Parathyroid adenoma (tissue), 2 donors: ENCODE measurements at regions not wholly inside any gene's neighbourhood (a gene's known extent, or its start where the extent isn't known, plus 50 kb on each side); places are given as distances from the start of the nearest gene placed in this dataset.

Source experiments
- H2AFZ ChIP-seq: fragments of 300-600 bp; sonication (generic); one replicate; pipeline ENCODE4 v1.7.0; 2017; ENCODE audit warnings: antibody characterized with exemption, mild to moderate bottlenecking
- H3K27ac ChIP-seq: fragments of 300-600 bp; sonication (generic); one replicate; pipeline ENCODE4 v1.7.0; 2017
- H3K27me3 ChIP-seq: fragments of 300-600 bp; sonication (generic); one replicate; pipeline ENCODE4 v1.7.0; 2017; ENCODE audit warnings: low read length; ENCODE audit not compliant: control insufficient read depth, insufficient read depth
- H3K36me3 ChIP-seq: fragments of 300-600 bp; sonication (generic); one replicate; pipeline ENCODE4 v1.7.0; 2017; ENCODE audit warnings: low read length; ENCODE audit not compliant: control insufficient read depth, insufficient read depth
- H3K4me1 ChIP-seq: fragments of 300-600 bp; sonication (generic); one replicate; pipeline ENCODE4 v1.7.0; 2017; ENCODE audit warnings: control low read depth
- H3K4me2 ChIP-seq: fragments of 300-600 bp; sonication (generic); one replicate; pipeline ENCODE4 v1.7.0; 2017; ENCODE audit warnings: low read length
- H3K4me3 ChIP-seq: fragments of 300-600 bp; sonication (generic); one replicate; pipeline ENCODE4 v1.7.0; 2017; ENCODE audit warnings: low read depth, low read length
- H3K79me2 ChIP-seq: fragments of 300-600 bp; sonication (generic); one replicate; pipeline ENCODE4 v1.7.0; 2017; ENCODE audit warnings: control low read depth
- H3K9ac ChIP-seq: fragments of 300-600 bp; sonication (generic); one replicate; pipeline ENCODE4 v1.7.0; 2017; ENCODE audit warnings: mild to moderate bottlenecking
- H3K9me3 ChIP-seq: fragments of 300-600 bp; sonication (generic); one replicate; pipeline ENCODE4 v1.7.0; 2017; ENCODE audit warnings: low read length; ENCODE audit not compliant: control insufficient read depth
- TF ChIP-seq, protein P1 (sequence below): fragments of 300-600 bp; sonication (generic); IDR thresholded peaks from one replicate; pipeline ENCODE4 v1.7.0; 2017; ENCODE audit warnings: antibody characterized with exemption, mild to moderate bottlenecking
- donor health status: primary hyperparathyroidism.

DNA sequence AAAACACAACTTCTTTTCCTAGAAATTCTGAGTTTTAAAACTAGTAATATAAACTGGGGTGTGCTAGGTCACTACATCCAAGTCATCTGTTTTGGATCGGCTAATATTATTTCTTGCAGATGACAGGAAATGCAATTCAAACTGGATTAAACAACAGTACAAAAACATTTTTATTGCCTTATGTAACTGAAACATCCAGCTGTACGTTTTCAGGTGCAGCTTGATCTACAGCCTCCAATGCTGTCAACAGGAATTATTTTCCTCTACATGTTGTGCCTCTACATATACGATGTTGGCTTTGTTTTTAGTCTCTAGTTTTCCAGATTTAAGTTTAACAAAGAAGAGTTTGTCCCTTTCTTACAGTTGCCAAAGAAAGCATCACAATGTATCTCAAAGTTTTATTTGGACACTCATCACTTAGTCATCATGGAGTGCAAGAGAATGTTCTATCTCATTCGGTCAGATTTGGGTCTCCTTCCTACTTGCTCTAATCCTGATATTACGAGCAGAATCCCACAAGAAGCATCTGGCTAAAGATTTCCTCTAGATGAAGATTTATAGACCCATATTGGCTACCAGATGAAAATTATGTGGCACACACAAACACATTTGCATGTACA lies 326.7 kb downstream of the SLC6A15 start:
- H3K4me1 ChIP-seq: no peaks in the 10 kb centered on the region
- no peak overlapping the region for H3K4me3 ChIP-seq
- H3K9me3 ChIP-seq: no peaks in the 10 kb centered on the region
- H2AFZ ChIP-seq: no peak overlapping the region
- no peak overlapping the region for H3K27ac ChIP-seq
- no peaks in the 10 kb centered on the region for H3K36me3 ChIP-seq
- TF ChIP-seq, protein P1, sequence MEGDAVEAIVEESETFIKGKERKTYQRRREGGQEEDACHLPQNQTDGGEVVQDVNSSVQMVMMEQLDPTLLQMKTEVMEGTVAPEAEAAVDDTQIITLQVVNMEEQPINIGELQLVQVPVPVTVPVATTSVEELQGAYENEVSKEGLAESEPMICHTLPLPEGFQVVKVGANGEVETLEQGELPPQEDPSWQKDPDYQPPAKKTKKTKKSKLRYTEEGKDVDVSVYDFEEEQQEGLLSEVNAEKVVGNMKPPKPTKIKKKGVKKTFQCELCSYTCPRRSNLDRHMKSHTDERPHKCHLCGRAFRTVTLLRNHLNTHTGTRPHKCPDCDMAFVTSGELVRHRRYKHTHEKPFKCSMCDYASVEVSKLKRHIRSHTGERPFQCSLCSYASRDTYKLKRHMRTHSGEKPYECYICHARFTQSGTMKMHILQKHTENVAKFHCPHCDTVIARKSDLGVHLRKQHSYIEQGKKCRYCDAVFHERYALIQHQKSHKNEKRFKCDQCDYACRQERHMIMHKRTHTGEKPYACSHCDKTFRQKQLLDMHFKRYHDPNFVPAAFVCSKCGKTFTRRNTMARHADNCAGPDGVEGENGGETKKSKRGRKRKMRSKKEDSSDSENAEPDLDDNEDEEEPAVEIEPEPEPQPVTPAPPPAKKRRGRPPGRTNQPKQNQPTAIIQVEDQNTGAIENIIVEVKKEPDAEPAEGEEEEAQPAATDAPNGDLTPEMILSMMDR: no peak
- no peaks in the 10 kb centered on the region for H3K79me2 ChIP-seq
- no peaks in the 10 kb centered on the region for H3K27me3 ChIP-seq
- no peak overlapping the region for H3K4me2 ChIP-seq
- no peak overlapping the region for H3K9ac ChIP-seq

DNA sequence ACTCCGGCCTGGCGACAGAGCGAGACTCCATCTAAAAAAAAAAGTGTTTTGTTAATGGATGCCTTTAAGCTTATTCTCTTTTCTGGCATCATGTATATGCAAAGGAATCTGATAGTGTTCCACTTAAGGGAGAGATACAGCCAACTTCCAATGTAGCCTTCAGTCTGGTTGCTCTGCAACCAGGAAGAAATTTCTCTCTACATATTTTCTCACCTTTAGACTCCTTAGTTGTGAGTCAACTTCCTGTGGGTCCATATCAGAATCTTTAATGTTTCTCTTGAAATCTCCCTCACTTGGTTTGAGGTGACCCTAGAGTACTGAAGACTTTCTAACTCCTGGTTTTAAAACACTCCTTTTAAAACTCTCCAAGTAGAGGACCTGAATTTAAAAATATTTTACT lies 340.4 kb downstream of the SLC6A15 start:
- H3K36me3 ChIP-seq: no peaks in the 10 kb centered on the region

DNA sequence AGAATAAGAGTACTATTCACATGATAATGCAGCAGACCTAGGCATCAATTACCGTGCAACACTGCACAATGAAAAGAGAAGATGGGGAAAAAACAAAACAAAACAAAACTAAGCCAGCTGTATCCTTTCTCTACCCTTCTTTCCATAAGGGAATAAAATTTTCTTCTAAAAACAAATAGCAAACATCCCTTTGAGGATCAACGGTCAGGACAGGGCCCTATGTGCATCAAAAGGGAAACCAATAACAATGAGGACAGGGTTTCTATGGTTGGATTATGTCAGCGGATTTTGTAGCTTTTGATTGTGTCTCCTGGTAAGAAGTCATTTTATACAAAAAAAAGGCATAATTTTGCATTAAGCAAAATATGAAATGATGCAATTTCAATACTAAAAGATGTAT lies 350.3 kb downstream of the SLC6A15 start:
- H3K4me3 ChIP-seq: no peak overlapping the region
- TF ChIP-seq, protein P1: no peak
- no peak overlapping the region for H3K4me2 ChIP-seq

More for the DNA sequence above, 340.4 kb downstream of the SLC6A15 start:
- H3K27ac ChIP-seq: no peak overlapping the region
- H3K79me2 ChIP-seq: no peaks in the 10 kb centered on the region
- H3K27me3 ChIP-seq: no peaks in the 10 kb centered on the region
- TF ChIP-seq, protein P1: no peak
- no peak overlapping the region for H3K4me2 ChIP-seq
- H2AFZ ChIP-seq: no peak overlapping the region
- no peaks in the 10 kb centered on the region for H3K9me3 ChIP-seq
- H3K4me1 ChIP-seq: no peaks in the 10 kb centered on the region
- no peak overlapping the region for H3K4me3 ChIP-seq
- no peak overlapping the region for H3K9ac ChIP-seq

DNA sequence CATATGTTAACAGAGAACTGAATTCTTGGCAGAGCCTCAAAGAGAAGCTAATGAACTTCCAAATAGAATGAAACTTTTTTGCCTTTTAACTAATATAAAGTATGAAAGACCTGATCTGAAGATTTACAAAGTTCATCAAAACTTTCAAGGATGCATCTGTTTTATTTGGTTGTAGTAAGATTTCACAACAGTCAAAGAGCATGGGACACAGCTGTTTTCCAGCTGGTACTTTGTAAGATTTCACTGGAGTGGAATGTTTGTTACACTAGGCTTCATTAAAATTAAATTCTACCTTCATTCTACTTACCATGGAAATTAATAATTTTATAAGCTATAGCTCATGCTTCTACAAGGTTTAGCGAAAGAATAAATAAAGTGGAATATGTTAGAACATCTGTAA lies 351.2 kb downstream of the SLC6A15 start:
- H3K27me3 ChIP-seq: no peaks in the 10 kb centered on the region
- H2AFZ ChIP-seq: no peak overlapping the region
- no peaks in the 10 kb centered on the region for H3K36me3 ChIP-seq
- H3K4me1 ChIP-seq: no peaks in the 10 kb centered on the region
- no peaks in the 10 kb centered on the region for H3K79me2 ChIP-seq
- no peak overlapping the region for H3K9ac ChIP-seq
- H3K4me3 ChIP-seq: no peak overlapping the region
- TF ChIP-seq, protein P1: no peak
- H3K27ac ChIP-seq: no peak overlapping the region
- no peaks in the 10 kb centered on the region for H3K9me3 ChIP-seq
- no peak overlapping the region for H3K4me2 ChIP-seq

More for the DNA sequence above, 350.3 kb downstream of the SLC6A15 start:
- Histone ChIP-seq H3K36me3 (no peaks in the 10 kb centered on the region), H3K4me1 (no peaks in the 10 kb centered on the region), H3K27ac (no peak overlapping the region), H2AFZ (no peak overlapping the region), H3K9ac (no peak overlapping the region), H3K79me2 (no peaks in the 10 kb centered on the region), H3K27me3 (no peaks in the 10 kb centered on the region), H3K9me3 (no peaks in the 10 kb centered on the region)

DNA sequence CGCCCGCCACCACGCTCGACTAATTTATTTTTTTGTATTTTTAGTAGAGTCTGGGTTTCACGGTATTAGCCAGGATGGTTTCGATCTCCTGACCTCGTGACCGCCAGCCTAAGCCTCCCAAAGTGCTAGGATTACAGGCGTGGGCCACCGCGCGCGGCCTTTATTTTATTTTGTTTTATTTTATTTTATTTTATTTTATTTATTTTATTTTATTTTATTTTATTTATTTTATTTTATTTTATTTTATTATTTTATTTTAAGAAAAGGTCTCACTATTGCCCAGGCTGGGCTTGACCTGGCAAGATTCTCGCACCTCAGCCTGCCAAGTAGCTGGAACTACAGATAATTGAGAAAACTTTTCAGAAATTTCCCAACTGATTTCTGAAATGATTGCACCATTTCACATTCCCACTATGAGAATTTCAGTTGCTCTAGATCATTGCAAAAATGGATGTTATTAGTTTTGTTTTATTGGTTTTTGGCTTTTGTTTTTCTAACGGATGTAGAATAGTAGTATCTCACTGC lies 358.3 kb downstream of the SLC6A15 start:
- no peaks in the 10 kb centered on the region for H3K4me1 ChIP-seq
- H3K27ac ChIP-seq: no peak overlapping the region
- H3K27me3 ChIP-seq: no peaks in the 10 kb centered on the region
- H2AFZ ChIP-seq: no peak overlapping the region
- no peak overlapping the region for H3K9ac ChIP-seq
- H3K9me3 ChIP-seq: no peaks in the 10 kb centered on the region
- no peak overlapping the region for H3K4me3 ChIP-seq
- no peaks in the 10 kb centered on the region for H3K36me3 ChIP-seq
- H3K79me2 ChIP-seq: no peaks in the 10 kb centered on the region
- no peak overlapping the region for H3K4me2 ChIP-seq
- TF ChIP-seq, protein P1: no peak
